NCI-H146 treated with DMSO at 0.1 percent for 48 hours (cell line): ENCODE measurements at regions not wholly inside any gene's neighbourhood (a gene's known extent, or its start where the extent isn't known, plus 50 kb on each side); places are given as distances from the start of the nearest gene placed in this dataset.

Experiments used
- DNase-seq: peaks from one replicate; lab custom pipeline; 2025; ENCODE audit not compliant: unreplicated experiment; lab: John Stamatoyannopoulos, UW

DNA sequence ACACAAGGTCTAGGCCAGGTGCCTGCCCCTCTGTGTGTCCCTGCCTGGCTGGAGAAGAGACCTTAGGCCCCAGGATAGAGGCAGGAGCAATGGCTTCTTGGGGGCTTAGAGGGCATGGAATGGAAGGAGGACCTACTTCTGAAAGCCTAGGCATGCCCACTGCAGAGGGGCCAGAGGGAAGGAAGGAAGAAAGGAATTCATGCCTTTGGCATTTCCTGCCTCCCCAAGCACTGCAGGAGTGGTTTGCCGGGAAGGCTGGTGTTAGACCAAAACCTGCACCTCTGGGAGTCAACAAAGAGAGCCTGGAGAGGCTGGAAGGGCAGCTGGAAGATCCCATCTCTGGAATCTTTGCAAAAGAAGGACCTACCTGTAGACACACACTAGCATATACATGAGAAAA is 50.7 kb upstream of the KCNE2 start:
- no peak for DNase-seq
